ENCODE measurements at regions not wholly inside any gene's neighbourhood (a gene's known extent, or its start where the extent isn't known, plus 50 kb on each side); places are given as distances from the start of the nearest gene placed in this dataset.

DNA sequence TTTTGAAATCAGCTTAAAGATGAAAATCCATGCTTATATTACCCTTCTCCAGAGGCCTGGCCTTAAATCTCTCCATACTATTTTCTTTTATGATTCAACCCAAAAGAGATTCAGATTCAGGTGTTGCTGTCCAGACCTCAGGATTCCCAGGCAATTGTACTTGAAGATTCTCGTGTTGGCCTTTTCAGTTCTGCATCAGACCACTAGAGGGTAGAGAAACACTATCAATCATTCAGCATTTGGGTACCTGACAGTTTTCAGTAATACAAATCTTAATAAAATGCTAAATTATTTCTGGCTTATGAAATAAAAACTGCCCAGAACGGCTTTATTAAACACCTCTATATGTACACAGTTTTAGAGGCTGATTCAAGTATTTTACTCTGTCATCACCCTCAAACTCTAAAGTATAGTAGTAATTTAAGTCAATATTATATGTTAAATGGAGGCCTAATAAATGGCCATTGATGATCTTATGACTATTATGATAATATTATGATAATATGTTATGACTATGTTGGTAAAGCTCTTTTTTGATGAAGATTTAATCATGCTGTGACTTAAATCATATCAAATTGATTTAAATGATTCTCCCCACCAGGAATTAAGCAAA, 301.1 kb downstream of the DUSP6 start:
- no peaks in the 10 kb centered on the region; the same call in 1 of the 2 replicates for H3K9me3 ChIP-seq
- H3K27me3 ChIP-seq, result no peaks in the 10 kb centered on the region
- DNase-seq, result peak; percentile 19
- peaks cover 14% of the 10 kb centered on the region for H3K4me1 ChIP-seq
- H3K36me3 ChIP-seq, result no peaks in the 10 kb centered on the region
- TF ChIP-seq, protein P1, sequence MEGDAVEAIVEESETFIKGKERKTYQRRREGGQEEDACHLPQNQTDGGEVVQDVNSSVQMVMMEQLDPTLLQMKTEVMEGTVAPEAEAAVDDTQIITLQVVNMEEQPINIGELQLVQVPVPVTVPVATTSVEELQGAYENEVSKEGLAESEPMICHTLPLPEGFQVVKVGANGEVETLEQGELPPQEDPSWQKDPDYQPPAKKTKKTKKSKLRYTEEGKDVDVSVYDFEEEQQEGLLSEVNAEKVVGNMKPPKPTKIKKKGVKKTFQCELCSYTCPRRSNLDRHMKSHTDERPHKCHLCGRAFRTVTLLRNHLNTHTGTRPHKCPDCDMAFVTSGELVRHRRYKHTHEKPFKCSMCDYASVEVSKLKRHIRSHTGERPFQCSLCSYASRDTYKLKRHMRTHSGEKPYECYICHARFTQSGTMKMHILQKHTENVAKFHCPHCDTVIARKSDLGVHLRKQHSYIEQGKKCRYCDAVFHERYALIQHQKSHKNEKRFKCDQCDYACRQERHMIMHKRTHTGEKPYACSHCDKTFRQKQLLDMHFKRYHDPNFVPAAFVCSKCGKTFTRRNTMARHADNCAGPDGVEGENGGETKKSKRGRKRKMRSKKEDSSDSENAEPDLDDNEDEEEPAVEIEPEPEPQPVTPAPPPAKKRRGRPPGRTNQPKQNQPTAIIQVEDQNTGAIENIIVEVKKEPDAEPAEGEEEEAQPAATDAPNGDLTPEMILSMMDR (IDR thresholded peaks at IDR 0.05; ENCODE audit: low read depth, low read length), result peak; percentile 96
- no peak overlapping the region for H3K4me3 ChIP-seq (ENCODE audit: low read depth, low read length)

DNA sequence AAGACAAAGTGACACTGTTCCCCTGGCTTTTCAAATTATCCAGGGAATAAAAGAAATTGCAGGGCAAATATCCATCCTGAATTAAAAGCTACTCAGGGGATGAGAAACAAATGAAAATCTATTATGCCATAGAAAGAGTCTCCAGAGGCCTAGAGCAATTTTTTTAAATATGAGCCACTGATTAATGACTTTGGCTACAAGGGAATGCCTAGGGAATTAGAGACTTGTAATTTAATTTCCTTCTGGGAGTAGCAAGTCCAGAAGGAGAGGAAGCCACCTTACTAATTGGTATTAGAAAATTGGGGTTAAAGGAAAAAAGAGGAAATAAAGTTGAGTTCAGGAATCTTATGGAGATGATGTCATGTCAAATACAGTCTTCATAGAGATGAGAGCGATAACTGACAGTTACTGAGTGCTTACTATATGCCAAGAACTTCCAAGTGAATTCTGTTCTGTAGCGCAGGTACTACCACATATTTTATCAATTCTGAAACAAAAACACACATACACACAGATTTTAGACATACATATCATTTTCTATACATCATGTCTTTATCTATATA, 304.4 kb downstream of the DUSP6 start:
- H3K36me3 ChIP-seq, result no peaks in the 10 kb centered on the region
- no peaks in the 10 kb centered on the region; the same call in 1 of the 2 replicates for H3K9me3 ChIP-seq
- H3K4me1 ChIP-seq, result peaks cover 11% of the 10 kb centered on the region
- no peaks in the 10 kb centered on the region for H3K27me3 ChIP-seq
- TF ChIP-seq, protein P1 (IDR thresholded peaks at IDR 0.05; ENCODE audit: low read depth, low read length), result no peak
- no peak overlapping the region for H3K4me3 ChIP-seq (ENCODE audit: low read depth, low read length)
- no peak for DNase-seq

DNA sequence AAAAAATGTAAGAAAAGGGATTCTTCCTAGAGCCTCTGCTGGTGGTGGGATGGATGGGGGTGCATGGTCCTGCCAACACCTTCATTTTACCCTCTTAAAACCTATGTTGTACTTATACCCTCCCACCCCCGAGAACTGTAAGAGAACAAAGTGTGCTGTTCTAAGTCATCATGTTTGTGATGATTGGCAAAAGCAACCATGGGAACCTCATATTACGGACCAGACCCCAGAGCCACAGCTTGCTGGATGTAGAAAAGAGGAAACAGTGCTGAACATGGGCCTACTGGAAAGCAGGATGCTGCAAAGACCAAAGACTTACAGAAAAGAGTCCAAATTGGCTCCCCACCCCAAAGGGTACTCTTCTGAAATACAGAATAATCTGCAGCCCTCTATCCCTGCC, 311.2 kb downstream of the DUSP6 start:
- Histone ChIP-seq H3K4me3 (ENCODE audit: low read depth, low read length) (no peak overlapping the region), H3K4me1 (no peaks in the 10 kb centered on the region), H3K27me3 (no peaks in the 10 kb centered on the region), H3K36me3 (no peaks in the 10 kb centered on the region), H3K9me3 (no peaks in the 10 kb centered on the region)
- TF ChIP-seq, protein P1 (IDR thresholded peaks at IDR 0.05; ENCODE audit: low read depth, low read length), result no peak
- DNase-seq, result no peak

DNA sequence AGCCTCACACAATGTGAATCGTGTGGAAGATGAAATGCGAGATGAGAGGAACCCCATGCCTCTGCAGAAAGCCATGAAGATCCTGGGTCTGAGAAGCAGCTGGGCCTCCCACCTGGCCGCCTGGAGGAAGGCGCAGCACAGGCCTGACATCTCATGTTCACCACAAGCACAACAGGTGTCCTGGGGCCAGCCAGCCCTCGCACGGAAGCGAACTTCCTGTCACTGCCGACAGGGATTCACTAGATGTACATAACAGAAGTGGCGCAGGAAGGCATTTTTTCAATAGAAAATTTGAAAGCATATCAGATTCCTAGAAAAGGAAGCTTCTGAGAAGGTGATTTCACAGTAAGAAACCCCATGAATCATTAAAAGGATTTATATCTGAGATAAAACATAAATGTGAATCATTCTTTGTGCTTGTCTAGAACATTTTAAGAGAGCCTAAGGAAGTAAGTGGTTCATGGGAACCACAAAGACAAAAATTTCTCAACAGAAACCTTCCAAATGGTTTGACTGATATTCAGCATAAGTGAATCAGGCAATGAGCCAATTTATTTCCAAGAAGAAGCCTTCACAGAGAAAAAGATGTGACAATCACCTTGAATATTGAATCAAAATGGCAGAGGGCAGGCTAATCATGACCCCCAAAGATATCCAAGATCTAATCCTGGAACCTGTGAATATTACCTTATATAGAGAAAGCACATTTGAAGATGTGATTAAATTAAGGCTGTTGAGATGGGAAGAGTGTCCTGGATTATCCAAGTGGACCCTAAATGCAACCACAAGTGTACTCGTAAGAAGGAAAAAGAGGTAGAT, 311.9 kb downstream of the DUSP6 start:
- no peaks in the 10 kb centered on the region for H3K27me3 ChIP-seq
- DNase-seq, result no peak
- no peaks in the 10 kb centered on the region for H3K4me1 ChIP-seq
- no peaks in the 10 kb centered on the region for H3K9me3 ChIP-seq
- H3K4me3 ChIP-seq (ENCODE audit: low read depth, low read length), result no peak overlapping the region
- H3K36me3 ChIP-seq, result no peaks in the 10 kb centered on the region
- TF ChIP-seq, protein P1 (IDR thresholded peaks at IDR 0.05; ENCODE audit: low read depth, low read length), result no peak

DNA sequence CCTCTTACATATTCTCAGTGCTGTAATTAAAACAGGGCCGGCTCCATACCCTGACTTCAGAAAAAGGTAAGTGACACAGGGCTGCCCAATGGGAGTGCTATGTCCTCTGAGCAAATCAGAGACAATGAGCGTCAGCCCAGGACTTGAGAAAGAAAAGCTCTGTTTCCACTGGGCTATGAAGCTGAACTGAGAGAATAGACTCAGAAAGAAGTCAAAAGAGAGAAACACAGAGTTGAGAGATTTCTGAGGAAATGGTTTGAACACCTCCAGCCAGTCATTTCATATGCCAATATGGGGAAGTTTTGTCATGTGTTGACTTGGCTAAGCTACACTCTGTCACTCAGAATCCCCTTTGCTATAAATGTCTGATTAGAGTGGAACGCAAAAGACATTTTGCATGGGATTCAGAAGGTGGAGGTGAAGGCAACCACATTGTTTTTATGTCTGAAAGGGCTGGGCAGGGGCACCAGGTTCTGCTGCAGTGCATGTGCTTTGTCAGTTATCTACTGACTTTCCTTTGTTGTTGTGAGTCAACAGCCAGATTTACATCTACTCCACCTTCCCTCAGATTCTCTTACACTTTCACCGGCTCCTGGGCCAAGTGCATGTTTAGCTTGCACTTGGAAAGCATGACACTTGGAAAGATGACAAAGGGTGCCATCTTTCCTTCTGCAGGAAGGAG, 313.3 kb downstream of the DUSP6 start:
- TF ChIP-seq, protein P1 (IDR thresholded peaks at IDR 0.05; ENCODE audit: low read depth, low read length), result no peak
- DNase-seq, result no peak
- Histone ChIP-seq H3K36me3 (no peaks in the 10 kb centered on the region), H3K27me3 (no peaks in the 10 kb centered on the region), H3K4me1 (no peaks in the 10 kb centered on the region), H3K4me3 (ENCODE audit: low read depth, low read length) (no peak overlapping the region), H3K9me3 (no peaks in the 10 kb centered on the region)
